ENCODE measurements at regions not wholly inside any gene's neighbourhood (a gene's known extent, or its start where the extent isn't known, plus 50 kb on each side); places are given as distances from the start of the nearest gene placed in this dataset.
"Not testable (repeated sequence)": the region's sequence is repeated elsewhere in the genome, so short reads cannot be mapped to it uniquely, and the experiment has no call there.

GRCh38 chr12:9307255-9307654, 99.1 kb upstream of the PZP start:
- TF ChIP-seq CTCF (conservative IDR thresholded peaks at IDR 0.05; ENCODE audit: low read depth, low read length); BHLHE40 (IDR thresholded peaks at IDR 0.05; ENCODE audit: low read depth, low read length); CEBPB (IDR thresholded peaks at IDR 0.05; ENCODE audit: low read depth, low read length): not testable (repeated sequence)
